K562 (cell line): ENCODE measurements at regions not wholly inside any gene's neighbourhood (a gene's known extent, or its start where the extent isn't known, plus 50 kb on each side); places are given as distances from the start of the nearest gene placed in this dataset.

Source experiments
- ARHGAP35 ChIP-seq: fragments of 450-650 bp; IDR thresholded peaks from 2 replicates; pipeline ENCODE4 v1.6.1; 2018; ENCODE audit not compliant: partially characterized antibody
- BRD4 ChIP-seq: fragments of 200-600 bp; sonication (generic); IDR thresholded peaks from 2 replicates; pipeline ENCODE4 v1.6.1; 2017; ENCODE audit warnings: inconsistent platforms
- E2F1 ChIP-seq: sonication (generic); formaldehyde crosslinking; IDR thresholded peaks from 2 replicates; pipeline ENCODE4 v1.8.1; 2023; ENCODE audit warnings: mild to moderate bottlenecking, missing genetic modification reagents, moderate library complexity
- L3MBTL2 ChIP-seq: fragments of 450-650 bp; IDR thresholded peaks from 2 replicates; pipeline ENCODE4 v1.6.1; 2016; ENCODE audit warnings: mild to moderate bottlenecking, moderate library complexity
- LCOR ChIP-seq: sonication (generic); formaldehyde crosslinking; IDR thresholded peaks from 2 replicates; pipeline ENCODE4 v1.8.0; 2022; ENCODE audit warnings: mild to moderate bottlenecking, missing genetic modification reagents

- TF ChIP-seq ARHGAP35 (no peak), E2F1 (CRISPR knock-in tag) (no peak), L3MBTL2 (no peak), BRD4 (no peak), LCOR (CRISPR knock-in tag) (no peak)
Measured at GRCh38 chr12:97016163-97016562, 109.1 kb downstream of the NEDD1 start.
